ENCODE measurements at regions not wholly inside any gene's neighbourhood (a gene's known extent, or its start where the extent isn't known, plus 50 kb on each side); places are given as distances from the start of the nearest gene placed in this dataset.

GRCh38 chr6:51029561-51029960, 210.9 kb downstream of the TFAP2B start:
- TF ChIP-seq CTCF (IDR thresholded peaks at IDR 0.05) = no peak
- TF ChIP-seq POLR2A (IDR thresholded peaks at IDR 0.05) = no peak

Data from prostate gland (tissue), 2 donors.